HEK293T (cell line): ENCODE measurements at regions not wholly inside any gene's neighbourhood (a gene's known extent, or its start where the extent isn't known, plus 50 kb on each side); places are given as distances from the start of the nearest gene placed in this dataset.

Source experiments
- ARNT ChIP-seq: fragments of 450-650 bp; IDR thresholded peaks from 2 replicates; pipeline ENCODE4 v1.6.1; 2017; ENCODE audit warnings: mild to moderate bottlenecking
- BHLHE40 ChIP-seq: fragments of 450-650 bp; IDR thresholded peaks from 2 replicates; pipeline ENCODE4 v1.6.1; 2016; ENCODE audit warnings: mild to moderate bottlenecking, moderate library complexity, borderline replicate concordance
- FOXA1 ChIP-seq: fragments of 450-650 bp; IDR thresholded peaks from 2 replicates; pipeline ENCODE4 v1.6.1; 2016; ENCODE audit warnings: mild to moderate bottlenecking
- FOXK2 ChIP-seq: fragments of 450-650 bp; IDR thresholded peaks from 2 replicates; pipeline ENCODE4 v1.6.1; 2016; ENCODE audit warnings: mild to moderate bottlenecking
- HDGF ChIP-seq: fragments of 450-650 bp; IDR thresholded peaks from 2 replicates; pipeline ENCODE4 v1.6.1; 2017; ENCODE audit warnings: antibody characterized with exemption, borderline replicate concordance
- L3MBTL2 ChIP-seq: fragments of 450-650 bp; conservative IDR thresholded peaks from 2 replicates; pipeline ENCODE4 v1.6.1; 2016; ENCODE audit warnings: mild to moderate bottlenecking
- NFRKB ChIP-seq: fragments of 450-650 bp; IDR thresholded peaks from 2 replicates; pipeline ENCODE4 v1.6.1; 2016; ENCODE audit warnings: mild to moderate bottlenecking, moderate library complexity
- SP1 ChIP-seq: fragments of 450-650 bp; IDR thresholded peaks from 2 replicates; pipeline ENCODE4 v1.6.1; 2017
- SUZ12 ChIP-seq: fragments of 450-650 bp; IDR thresholded peaks from 2 replicates; pipeline ENCODE4 v1.6.1; 2016; ENCODE audit warnings: mild to moderate bottlenecking
- TARDBP ChIP-seq: fragments of 450-650 bp; IDR thresholded peaks from 2 replicates; pipeline ENCODE4 v1.6.1; 2016
- ZNF384 ChIP-seq: fragments of 450-650 bp; IDR thresholded peaks from 2 replicates; pipeline ENCODE4 v1.6.1; 2016
- TF ChIP-seq, protein P1 (sequence below): fragments of 450-650 bp; IDR thresholded peaks from 2 replicates; pipeline ENCODE4 v1.6.1; 2016

DNA sequence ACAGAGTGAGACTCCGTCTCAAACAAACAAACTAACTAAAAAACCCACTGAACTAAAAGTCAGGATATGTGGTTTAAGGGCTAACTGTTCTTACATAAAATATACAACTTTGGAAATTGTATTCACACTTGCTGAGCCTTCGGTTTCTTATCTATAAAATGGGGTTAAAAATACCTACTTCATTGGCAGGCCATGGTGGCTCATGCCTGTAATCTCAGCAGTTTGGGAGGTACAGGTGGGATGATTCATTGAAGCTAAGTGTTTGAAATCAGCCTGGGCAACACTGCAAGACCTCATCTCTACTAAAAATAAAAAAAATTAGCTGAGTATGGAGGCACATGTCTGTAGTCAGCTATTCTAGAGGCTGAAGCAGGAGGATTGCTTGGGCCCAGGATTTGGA, 115.4 kb upstream of the KLF6 start:
- no peak for TF ChIP-seq FOXK2
- no peak for TF ChIP-seq SP1
- TF ChIP-seq ARNT, result no peak
- TF ChIP-seq HDGF, result no peak
- no peak for TF ChIP-seq FOXA1
- TF ChIP-seq BHLHE40, result no peak
- TF ChIP-seq L3MBTL2, result no peak
- no peak for TF ChIP-seq TARDBP
- no peak for TF ChIP-seq NFRKB
- TF ChIP-seq ZNF384, result no peak
- TF ChIP-seq, protein P1, sequence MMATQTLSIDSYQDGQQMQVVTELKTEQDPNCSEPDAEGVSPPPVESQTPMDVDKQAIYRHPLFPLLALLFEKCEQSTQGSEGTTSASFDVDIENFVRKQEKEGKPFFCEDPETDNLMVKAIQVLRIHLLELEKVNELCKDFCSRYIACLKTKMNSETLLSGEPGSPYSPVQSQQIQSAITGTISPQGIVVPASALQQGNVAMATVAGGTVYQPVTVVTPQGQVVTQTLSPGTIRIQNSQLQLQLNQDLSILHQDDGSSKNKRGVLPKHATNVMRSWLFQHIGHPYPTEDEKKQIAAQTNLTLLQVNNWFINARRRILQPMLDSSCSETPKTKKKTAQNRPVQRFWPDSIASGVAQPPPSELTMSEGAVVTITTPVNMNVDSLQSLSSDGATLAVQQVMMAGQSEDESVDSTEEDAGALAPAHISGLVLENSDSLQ, result no peak
- TF ChIP-seq SUZ12, result no peak
